Esophagus muscularis mucosa (tissue), 4 donors: ENCODE measurements at regions not wholly inside any gene's neighbourhood (a gene's known extent, or its start where the extent isn't known, plus 50 kb on each side); places are given as distances from the start of the nearest gene placed in this dataset.
A peak's percentile ranks its signal among the peaks of the same experiment; 100 is the strongest.

Experiments used
- DNase-seq: peaks from one replicate; pipeline ENCODE4 v3.0.0-alpha.2; 2017; ENCODE audit errors: extremely low spot score
- H3K27ac ChIP-seq, 4 donors: fragments of 200-600 bp; sonication (generic); replicated peaks in 1 of 4; 1 replicate in 3 of 4; 2 replicates in 1 of 4; pipeline ENCODE4 v1.5.1; 2016 to 2019; ENCODE audit warnings: mild to moderate bottlenecking in 1 of 4
- H3K27me3 ChIP-seq, 4 donors: fragments of 200-600 bp; sonication (generic); one replicate each; pipeline versions ENCODE4 v1.5.1 to v1.6.0; 2016 to 2019
- H3K36me3 ChIP-seq, 4 donors: fragments of 200-600 bp; sonication (generic); one replicate each; pipeline ENCODE4 v1.5.1; 2016 to 2019
- H3K4me1 ChIP-seq, 4 donors: fragments of 200-600 bp; sonication (generic); one replicate each; pipeline ENCODE4 v1.5.1; 2016 to 2019
- H3K4me3 ChIP-seq, 4 donors: fragments of 200-600 bp; sonication (generic); 1 replicate in 2 of 4; 2 replicates in 2 of 4; pipeline ENCODE4 v1.5.1; 2016 to 2019; ENCODE audit warnings: mild to moderate bottlenecking in 4 of 4, moderate library complexity in 1 of 4
- H3K9me3 ChIP-seq, 4 donors: fragments of 200-600 bp; sonication (generic); 1 replicate in 3 of 4; 2 replicates in 1 of 4; pipeline ENCODE4 v1.5.1; 2016 to 2019
- CTCF ChIP-seq, 3 experiments: fragments of 200-600 bp in 2 of 3; fragments of 450-650 bp in 1 of 3; sonication (generic) in 2 of 3; IDR thresholded peaks; one replicate each; pipeline ENCODE4 v1.5.1; 2017 to 2019; ENCODE audit warnings: antibody characterized with exemption in 3 of 3, mild to moderate bottlenecking in 2 of 3, moderate library complexity in 1 of 3
- EP300 ChIP-seq: sonication (generic); formaldehyde crosslinking; IDR thresholded peaks from one replicate; pipeline ENCODE4 v1.6.1; 2017; ENCODE audit warnings: antibody characterized with exemption
- POLR2A ChIP-seq: fragments of 450-650 bp; IDR thresholded peaks from one replicate; pipeline ENCODE4 v1.6.1; 2017; ENCODE audit warnings: antibody characterized with exemption, moderate library complexity, mild to moderate bottlenecking, low read depth
- POLR2AphosphoS5 ChIP-seq, 2 donors: sonication (generic); formaldehyde crosslinking; IDR thresholded peaks; one replicate each; pipeline ENCODE4 v1.6.1; 2017; ENCODE audit warnings: antibody characterized with exemption in 2 of 2
- WGBS: methylation state at CpG from one replicate; pipeline ENCODE4 v1.1.5; 2018; 5-methylcytosine and 5-hydroxymethylcytosine counted together
- intact Hi-C: fragments of 100-400 bp; cut with DNase I; formaldehyde crosslinking; loops from one replicate; pipeline ENCODE4 v1.15.1; 2023

DNA sequence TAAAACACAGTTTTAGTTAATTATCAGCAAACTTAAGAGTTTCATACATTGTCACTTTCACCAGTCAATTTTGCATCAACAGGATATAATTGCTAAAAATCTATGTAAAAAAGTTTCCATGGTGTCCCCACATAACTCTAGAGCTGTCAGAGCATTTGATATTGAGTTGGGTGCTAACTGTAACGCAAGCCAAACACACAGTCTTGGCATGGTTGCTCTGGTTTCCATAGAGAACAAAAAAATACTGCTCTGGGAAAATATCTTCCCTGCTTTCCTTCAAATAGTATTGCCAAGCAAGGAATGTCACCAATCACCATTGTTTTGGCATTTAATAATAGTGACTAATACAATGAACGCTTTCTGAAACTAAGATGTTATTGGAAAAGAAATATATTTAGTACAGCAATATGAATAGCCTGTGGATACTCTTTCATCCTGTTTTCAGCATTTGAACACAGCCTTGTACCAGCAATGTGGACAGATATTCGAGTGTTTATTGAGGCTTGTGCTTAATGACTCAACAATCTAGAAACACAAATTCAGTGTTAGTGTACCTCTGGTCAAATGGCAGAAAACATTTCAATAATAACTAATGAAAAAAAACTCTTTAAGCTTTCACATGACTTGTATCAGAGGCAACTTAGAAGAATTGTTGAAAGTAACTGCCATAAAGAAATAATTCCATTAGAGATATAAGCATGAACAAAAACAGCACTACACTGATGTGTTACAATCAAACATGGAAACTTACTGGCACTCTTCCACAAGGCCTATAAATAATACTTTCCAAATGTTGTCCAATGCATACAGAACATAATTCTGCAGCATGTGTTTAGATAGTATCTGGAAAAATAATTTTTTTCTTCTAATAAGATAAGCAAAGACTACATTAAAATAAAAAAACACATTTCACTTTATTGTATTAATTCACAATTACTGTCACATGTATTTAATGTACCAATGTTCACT lies 1469.5 kb upstream of the CELF2 start:
- no peaks in the 10 kb centered on the region for H3K27me3 ChIP-seq
- no peak for DNase-seq
- no peak overlapping the region for H3K4me3 ChIP-seq
- 20% methylated on average over 3 of the region's 3 CpGs for WGBS
- no peak for TF ChIP-seq EP300
- no peak for TF ChIP-seq POLR2A
- peak in 1 of 2 donors; percentile 33 for TF ChIP-seq POLR2AphosphoS5 (IDR thresholded peaks at IDR 0.05)
- no peak for TF ChIP-seq CTCF (IDR thresholded peaks at IDR 0.05)
- peaks cover 4 to 49% (median 40%) of the 10 kb centered on the region in 4 donors for H3K4me1 ChIP-seq
- peak overlapping the region; percentile 22 to 45 (median 38) for H3K27ac ChIP-seq
- intact Hi-C loops = no loop called here
- H3K36me3 ChIP-seq = no peaks in the 10 kb centered on the region
- H3K9me3 ChIP-seq = peaks cover 0 to 8% (median 0%) of the 10 kb centered on the region in 4 donors

DNA sequence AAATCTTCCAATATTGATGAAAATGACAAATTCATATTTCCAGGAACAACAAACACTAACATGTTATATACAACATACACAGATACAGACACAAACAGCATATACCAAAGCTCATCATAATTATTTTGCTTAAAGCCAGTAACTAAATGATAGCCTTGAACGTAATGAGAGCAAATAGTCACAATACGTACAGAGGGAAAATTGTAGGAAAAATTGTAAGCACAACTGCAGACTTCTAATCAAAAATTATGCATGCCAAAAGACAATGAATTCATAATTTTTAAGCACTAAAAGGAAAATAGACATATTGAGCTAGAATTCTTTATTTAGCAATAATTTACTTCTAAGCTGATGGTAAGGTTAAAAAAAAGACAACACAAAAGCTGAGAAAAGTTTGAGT lies 1466.9 kb upstream of the CELF2 start:
- WGBS = 91% methylated on average over 2 of the region's 2 CpGs
- Histone ChIP-seq H3K27me3 (no peaks in the 10 kb centered on the region), H3K4me3 (no peak overlapping the region), H3K27ac (no peak overlapping the region), H3K4me1 (peaks cover 3 to 38% (median 30%) of the 10 kb centered on the region in 4 donors), H3K9me3 (peaks cover 0 to 8% (median 0%) of the 10 kb centered on the region in 4 donors), H3K36me3 (no peaks in the 10 kb centered on the region)
- intact Hi-C loops = no loop called here
- TF ChIP-seq POLR2AphosphoS5 (IDR thresholded peaks at IDR 0.05) (no peak), EP300 (no peak), POLR2A (no peak), CTCF (IDR thresholded peaks at IDR 0.05) (no peak)
- DNase-seq = no peak

DNA sequence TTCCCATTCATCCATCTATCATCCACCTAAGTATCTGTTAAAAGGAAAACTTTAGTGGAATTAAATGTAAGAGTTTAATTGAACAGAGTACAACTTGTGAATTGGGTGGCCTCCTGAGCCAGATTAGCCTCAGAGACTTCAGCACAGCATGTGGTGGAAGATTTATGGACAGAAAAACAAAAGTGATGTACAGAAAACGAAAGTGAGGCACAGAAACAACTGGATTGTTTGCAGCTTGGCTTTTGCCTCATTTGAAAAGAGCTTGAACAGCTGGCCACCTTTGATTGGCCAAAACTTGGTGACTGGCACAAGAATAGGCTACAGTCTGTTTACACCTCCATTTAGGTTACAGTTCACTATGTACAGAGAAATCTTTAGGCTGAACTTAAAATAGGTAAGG lies 1463.4 kb upstream of the CELF2 start:
- Histone ChIP-seq H3K27me3 (no peaks in the 10 kb centered on the region), H3K27ac (no peak overlapping the region), H3K36me3 (no peaks in the 10 kb centered on the region), H3K9me3 (peaks cover 0 to 8% (median 0%) of the 10 kb centered on the region in 4 donors), H3K4me3 (no peak overlapping the region), H3K4me1 (peaks cover 0 to 22% (median 12%) of the 10 kb centered on the region in 4 donors)
- TF ChIP-seq CTCF (IDR thresholded peaks at IDR 0.05) = no peak
- no peak for TF ChIP-seq POLR2A
- TF ChIP-seq POLR2AphosphoS5 (IDR thresholded peaks at IDR 0.05) = no peak
- no peak for DNase-seq
- 35% methylated on average over 1 of the region's 1 CpG for WGBS
- intact Hi-C loops = no loop called here

DNA sequence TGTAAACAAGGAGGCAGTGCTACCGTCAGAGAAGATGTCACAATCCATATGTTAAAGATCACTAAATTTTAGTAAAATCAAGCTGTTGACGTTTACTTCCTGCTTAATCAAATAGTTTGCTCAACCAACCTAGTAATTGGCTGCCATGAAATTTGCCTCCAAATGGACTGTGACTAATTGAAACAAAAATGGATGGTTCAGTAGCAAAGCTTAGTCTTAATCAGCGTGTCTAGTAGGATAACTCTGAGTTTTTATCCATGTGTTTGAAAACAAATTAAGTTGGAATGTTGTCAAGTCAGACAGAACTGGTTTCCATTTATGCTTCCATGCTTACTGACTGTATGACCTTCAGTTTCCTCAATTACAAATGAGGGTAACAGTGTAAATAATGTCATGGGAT lies 1456.7 kb upstream of the CELF2 start:
- intact Hi-C loops = no loop called here
- Histone ChIP-seq H3K27ac (no peak overlapping the region), H3K27me3 (no peaks in the 10 kb centered on the region), H3K36me3 (no peaks in the 10 kb centered on the region), H3K4me1 (peaks cover 0 to 26% (median 18%) of the 10 kb centered on the region in 4 donors), H3K9me3 (no peaks in the 10 kb centered on the region), H3K4me3 (no peak overlapping the region)
- no peak for TF ChIP-seq EP300
- TF ChIP-seq CTCF (IDR thresholded peaks at IDR 0.05) = no peak
- TF ChIP-seq POLR2A = no peak
- no peak for TF ChIP-seq POLR2AphosphoS5 (IDR thresholded peaks at IDR 0.05)
- no peak for DNase-seq
- 74% methylated on average over 3 of the region's 3 CpGs for WGBS
